Neural cell (in vitro differentiated cells): ENCODE measurements at regions not wholly inside any gene's neighbourhood (a gene's known extent, or its start where the extent isn't known, plus 50 kb on each side); places are given as distances from the start of the nearest gene placed in this dataset.

Experiments
- EZH2 ChIP-seq: fragments of 200-600, 300-800 bp; shearing (Covaris generic), sonication (generic); IDR thresholded peaks from 2 replicates; pipeline ENCODE4 v1.6.1; 2014; ENCODE audit warnings: antibody characterized with exemption, low read length, borderline replicate concordance, mild to moderate bottlenecking; ENCODE audit not compliant: insufficient read depth, poor library complexity, severe bottlenecking
- RAD21 ChIP-seq: fragments of 450-650 bp; conservative IDR thresholded peaks from 2 replicates; pipeline ENCODE4 v1.6.1; 2014; ENCODE audit warnings: antibody characterized with exemption, mild to moderate bottlenecking, moderate library complexity
- TF ChIP-seq, protein P1 (sequence below): fragments of 450-650 bp; IDR thresholded peaks from 2 replicates; pipeline ENCODE4 v1.5.1; 2014; ENCODE audit warnings: antibody characterized with exemption, mild to moderate bottlenecking, moderate library complexity; ENCODE audit not compliant: poor library complexity, severe bottlenecking

DNA sequence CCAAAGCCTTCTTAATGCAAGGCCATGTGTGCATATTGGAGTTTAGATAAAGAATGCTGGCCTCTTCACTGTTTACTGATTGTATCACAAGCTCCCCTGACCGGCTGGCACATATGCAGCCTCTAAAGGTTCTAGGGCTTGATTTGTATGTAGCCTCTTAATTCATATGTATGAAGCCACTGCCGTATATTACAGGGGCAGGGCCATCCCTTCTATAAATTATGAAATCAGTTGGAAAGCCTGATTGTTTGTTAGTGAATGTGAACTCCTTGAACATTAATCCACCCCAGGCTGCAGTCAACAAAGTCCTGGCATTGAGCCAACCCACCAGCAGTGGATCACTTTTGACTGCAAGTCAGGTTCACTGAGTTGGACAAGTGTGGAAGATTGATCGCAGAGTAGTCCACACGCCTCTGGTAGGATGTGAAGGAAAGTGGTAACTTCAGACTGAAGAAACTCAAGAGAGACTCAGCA is 61.6 kb upstream of the PARD3B start:
- TF ChIP-seq, protein P1, sequence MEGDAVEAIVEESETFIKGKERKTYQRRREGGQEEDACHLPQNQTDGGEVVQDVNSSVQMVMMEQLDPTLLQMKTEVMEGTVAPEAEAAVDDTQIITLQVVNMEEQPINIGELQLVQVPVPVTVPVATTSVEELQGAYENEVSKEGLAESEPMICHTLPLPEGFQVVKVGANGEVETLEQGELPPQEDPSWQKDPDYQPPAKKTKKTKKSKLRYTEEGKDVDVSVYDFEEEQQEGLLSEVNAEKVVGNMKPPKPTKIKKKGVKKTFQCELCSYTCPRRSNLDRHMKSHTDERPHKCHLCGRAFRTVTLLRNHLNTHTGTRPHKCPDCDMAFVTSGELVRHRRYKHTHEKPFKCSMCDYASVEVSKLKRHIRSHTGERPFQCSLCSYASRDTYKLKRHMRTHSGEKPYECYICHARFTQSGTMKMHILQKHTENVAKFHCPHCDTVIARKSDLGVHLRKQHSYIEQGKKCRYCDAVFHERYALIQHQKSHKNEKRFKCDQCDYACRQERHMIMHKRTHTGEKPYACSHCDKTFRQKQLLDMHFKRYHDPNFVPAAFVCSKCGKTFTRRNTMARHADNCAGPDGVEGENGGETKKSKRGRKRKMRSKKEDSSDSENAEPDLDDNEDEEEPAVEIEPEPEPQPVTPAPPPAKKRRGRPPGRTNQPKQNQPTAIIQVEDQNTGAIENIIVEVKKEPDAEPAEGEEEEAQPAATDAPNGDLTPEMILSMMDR, result no peak
- TF ChIP-seq EZH2 (no peak), RAD21 (no peak)
